CD14-positive monocyte (primary cell): ENCODE measurements at regions not wholly inside any gene's neighbourhood (a gene's known extent, or its start where the extent isn't known, plus 50 kb on each side); places are given as distances from the start of the nearest gene placed in this dataset.
A peak's percentile ranks its signal among the peaks of the same experiment; 100 is the strongest.

Experiments used
- DNase-seq, 3 donors: peaks; one replicate each; pipeline ENCODE4 v3.0.0-alpha.2; 2011 to 2022
- H2AFZ ChIP-seq: 2 replicates; pipeline ENCODE4 v1.6.0; 2012; ENCODE audit warnings: mild to moderate bottlenecking, low read depth, low read length, inconsistent platforms; ENCODE audit not compliant: insufficient read depth, poor library complexity, severe bottlenecking
- H3K27ac ChIP-seq, 2 donors: 1 replicate in 1 of 2; 2 replicates in 1 of 2; pipeline ENCODE4 v1.5.1; 2012 to 2013; ENCODE audit warnings: low read length in 2 of 2, control low read depth in 1 of 2, inconsistent platforms in 1 of 2, low read depth in 1 of 2, mild to moderate bottlenecking in 1 of 2
- H3K27me3 ChIP-seq, 2 donors: one replicate each; pipeline versions ENCODE4 v1.6.0 to v1.6.1; 2011 to 2013; ENCODE audit warnings: low read length in 2 of 2; ENCODE audit not compliant: control insufficient read depth in 2 of 2, insufficient read depth in 2 of 2
- H3K36me3 ChIP-seq, 2 donors: replicated peaks in 1 of 2; 1 replicate in 1 of 2; 2 replicates in 1 of 2; pipeline versions ENCODE4 v1.5.1 to v1.6.1; 2012 to 2013; ENCODE audit warnings: low read length in 2 of 2, control low read depth in 1 of 2, inconsistent platforms in 1 of 2, mild to moderate bottlenecking in 1 of 2; ENCODE audit not compliant: insufficient read depth in 2 of 2, control insufficient read depth in 1 of 2
- H3K4me1 ChIP-seq, 2 donors: 1 replicate in 1 of 2; 2 replicates in 1 of 2; pipeline versions ENCODE4 v1.5.1 to v1.6.1; 2012 to 2013; ENCODE audit warnings: low read length in 2 of 2, control low read depth in 1 of 2, inconsistent platforms in 1 of 2, mild to moderate bottlenecking in 1 of 2, moderate library complexity in 1 of 2; ENCODE audit not compliant: insufficient read depth in 2 of 2, control insufficient read depth in 1 of 2
- H3K4me2 ChIP-seq: replicated peaks from 2 replicates; pipeline ENCODE3; 2012; ENCODE audit warnings: low read length, moderate library complexity, mild to moderate bottlenecking; ENCODE audit not compliant: poor library complexity, severe bottlenecking; ENCODE audit errors: extremely low read depth
- H3K4me3 ChIP-seq, 3 experiments: fragments of 200-600 bp in 1 of 3; sonication (generic) in 1 of 3; replicated peaks in 1 of 3; 1 replicate in 2 of 3; 2 replicates in 1 of 3; pipeline ENCODE4 v1.5.1; 2011 to 2013; ENCODE audit warnings: low read length in 3 of 3, mild to moderate bottlenecking in 3 of 3, control low read depth in 2 of 3, low read depth in 2 of 3, inconsistent platforms in 1 of 3, moderate library complexity in 1 of 3
- H3K79me2 ChIP-seq: 2 replicates; pipeline ENCODE4 v1.6.0; 2012; ENCODE audit warnings: mild to moderate bottlenecking, control low read depth, inconsistent platforms, low read length, moderate library complexity; ENCODE audit not compliant: insufficient read depth
- H3K9ac ChIP-seq: 2 replicates; pipeline ENCODE4 v1.6.0; 2017; ENCODE audit warnings: low read length, mild to moderate bottlenecking; ENCODE audit not compliant: insufficient read depth, poor library complexity, severe bottlenecking
- H3K9me3 ChIP-seq, 2 donors: replicated peaks in 1 of 2; 1 replicate in 1 of 2; 2 replicates in 1 of 2; pipeline versions ENCODE4 v1.5.1 to v1.6.1; 2012 to 2013; ENCODE audit warnings: low read length in 2 of 2, control low read depth in 1 of 2; ENCODE audit not compliant: control insufficient read depth in 1 of 2, insufficient read depth in 1 of 2
- H4K20me1 ChIP-seq: 2 replicates; pipeline ENCODE4 v1.6.0; 2012; ENCODE audit warnings: mild to moderate bottlenecking, low read length, control low read depth, moderate library complexity; ENCODE audit not compliant: insufficient read depth
- H3K27ac Mint-ChIP-seq, 7 donors: one replicate each; pipeline ENCODE4 v1.8.0; 2020; ENCODE audit warnings: mild to moderate bottlenecking in 7 of 7, mixed read lengths in 7 of 7, moderate library complexity in 6 of 7, inconsistent platforms in 2 of 7
- H3K27me3 Mint-ChIP-seq, 3 donors: one replicate each; pipeline ENCODE4 v1.8.0; 2021 to 2022; ENCODE audit warnings: low read depth in 3 of 3, mild to moderate bottlenecking in 3 of 3, mixed read lengths in 3 of 3, moderate library complexity in 3 of 3, inconsistent platforms in 1 of 3
- H3K36me3 Mint-ChIP-seq, 2 donors: one replicate each; pipeline ENCODE4 v1.8.0; 2020; ENCODE audit warnings: mixed read lengths in 2 of 2, inconsistent platforms in 1 of 2, mild to moderate bottlenecking in 1 of 2
- H3K4me1 Mint-ChIP-seq: one replicate; pipeline ENCODE4 v1.8.0; 2020; ENCODE audit warnings: mild to moderate bottlenecking, mixed read lengths
- H3K4me3 Mint-ChIP-seq, 2 donors: one replicate each; pipeline ENCODE4 v1.8.0; 2020; ENCODE audit warnings: mild to moderate bottlenecking in 2 of 2, mixed read lengths in 2 of 2, moderate library complexity in 1 of 2
- H3K9me3 Mint-ChIP-seq, 7 donors: one replicate each; pipeline ENCODE4 v1.8.0; 2020 to 2022; ENCODE audit warnings: mixed read lengths in 7 of 7, mild to moderate bottlenecking in 6 of 7, moderate library complexity in 6 of 7, inconsistent platforms in 2 of 7
- CTCF ChIP-seq: fragments of 200-600 bp; IDR thresholded peaks from one replicate; pipeline ENCODE4 v1.8.0; 2022; ENCODE audit warnings: antibody characterized with exemption, mild to moderate bottlenecking
- WGBS: methylation state at CpG from one replicate; pipeline ENCODE4 v1.1.5; 2013; ENCODE audit warnings: missing lambda C conversion rate; ENCODE audit not compliant: insufficient coverage; 5-methylcytosine and 5-hydroxymethylcytosine counted together
- intact Hi-C, 2 donors: fragments of 100-400 bp; cut with micrococcal nuclease; formaldehyde crosslinking; loops; one replicate each; pipeline versions ENCODE4 v1.15.0 to v1.15.1; 2023

GRCh38 chr2:236977852-236978398 lies 107.8 kb upstream of the COPS8 start:
- peaks cover 51% of the 10 kb centered on the region for H3K4me1 Mint-ChIP-seq
- no peak for TF ChIP-seq CTCF
- WGBS: 95% methylated on average over 3 of the region's 7 CpGs

GRCh38 chr2:236979664-236980063 lies 106.0 kb upstream of the COPS8 start:
- peaks cover 7 to 27% (median 15%) of the 10 kb centered on the region in 7 donors for H3K9me3 Mint-ChIP-seq
- H3K4me2 ChIP-seq: no peak overlapping the region
- no peaks in the 10 kb centered on the region for H3K79me2 ChIP-seq
- H3K27me3 ChIP-seq: no peaks in the 10 kb centered on the region
- H3K27ac ChIP-seq: no peak overlapping the region
- H3K9ac ChIP-seq: no peak overlapping the region
- peaks cover 30 to 34% of the 10 kb centered on the region in 2 donors for H3K4me1 ChIP-seq
- no peak overlapping the region for H3K4me3 ChIP-seq
- TF ChIP-seq CTCF: no peak
- intact Hi-C loops: no loop called here
- H4K20me1 ChIP-seq: no peaks in the 10 kb centered on the region
- no peak overlapping the region for H2AFZ ChIP-seq
- DNase-seq: no peak
- H3K36me3 ChIP-seq: no peaks in the 10 kb centered on the region
- H3K4me3 Mint-ChIP-seq: no peak overlapping the region
- no CpG with 5 or more reads among the region's 3 CpGs for WGBS
- H3K27ac Mint-ChIP-seq: no peak overlapping the region
- peaks cover 8 to 11% of the 10 kb centered on the region in 2 donors for H3K9me3 ChIP-seq
- peaks cover 7 to 21% (median 7%) of the 10 kb centered on the region in 3 donors for H3K27me3 Mint-ChIP-seq
- no peaks in the 10 kb centered on the region for H3K36me3 Mint-ChIP-seq
- H3K4me1 Mint-ChIP-seq: peaks cover 34% of the 10 kb centered on the region

More at GRCh38 chr2:236977852-236978398, 107.8 kb upstream of the COPS8 start:
- H3K9ac ChIP-seq: no peak overlapping the region
- DNase-seq: no peak
- no peak overlapping the region for H3K4me3 ChIP-seq
- H3K36me3 Mint-ChIP-seq: no peaks in the 10 kb centered on the region
- intact Hi-C loops: no loop called here
- H3K27ac Mint-ChIP-seq: no peak overlapping the region
- H3K4me3 Mint-ChIP-seq: peak overlapping the region in 1 of 2 donors; percentile 36
- no peaks in the 10 kb centered on the region for H3K27me3 ChIP-seq
- peaks cover 4 to 8% of the 10 kb centered on the region in 2 donors for H3K9me3 ChIP-seq
- peaks cover 2 to 19% (median 9%) of the 10 kb centered on the region in 7 donors for H3K9me3 Mint-ChIP-seq
- peaks cover 45 to 51% of the 10 kb centered on the region in 2 donors for H3K4me1 ChIP-seq
- H3K27ac ChIP-seq: no peak overlapping the region
- H2AFZ ChIP-seq: no peak overlapping the region
- no peak overlapping the region for H3K4me2 ChIP-seq
- no peaks in the 10 kb centered on the region for H4K20me1 ChIP-seq
- H3K36me3 ChIP-seq: no peaks in the 10 kb centered on the region
- H3K27me3 Mint-ChIP-seq: peaks cover 9 to 18% (median 10%) of the 10 kb centered on the region in 3 donors
- no peaks in the 10 kb centered on the region for H3K79me2 ChIP-seq
